HL-60 (cell line): ENCODE measurements at regions not wholly inside any gene's neighbourhood (a gene's known extent, or its start where the extent isn't known, plus 50 kb on each side); places are given as distances from the start of the nearest gene placed in this dataset.

Experiments
- DNase-seq, 2 experiments: peaks; one replicate each; pipeline ENCODE4 v3.0.0-alpha.2; 2010 to 2020; ENCODE audit warnings: low read depth in 1 of 2, low spot score in 1 of 2
- H3K27ac ChIP-seq: fragments of 250-450 bp; sonication (Bioruptor Pico); replicated peaks from 2 replicates; pipeline ENCODE4 v1.5.1; 2020; ENCODE audit warnings: mild to moderate bottlenecking, moderate library complexity
- H3K27me3 ChIP-seq: fragments of 250-450 bp; sonication (Bioruptor Pico); 2 replicates; pipeline ENCODE4 v1.5.1; 2021; ENCODE audit warnings: mild to moderate bottlenecking, moderate library complexity; ENCODE audit not compliant: insufficient read depth, poor library complexity, severe bottlenecking
- H3K4me3 ChIP-seq: replicated peaks from 2 replicates; pipeline ENCODE4 v1.5.1; 2011; ENCODE audit warnings: mild to moderate bottlenecking, control low read depth, low read length; ENCODE audit not compliant: insufficient read depth
- GABPA ChIP-seq: IDR thresholded peaks from 2 replicates; pipeline ENCODE4 v1.6.1; 2012; ENCODE audit warnings: low read depth
- POLR2AphosphoS5 ChIP-seq: IDR thresholded peaks from 2 replicates; pipeline ENCODE4 v1.6.1; 2012; ENCODE audit warnings: low read depth
- SPI1 ChIP-seq: IDR thresholded peaks from 2 replicates; pipeline ENCODE4 v1.6.1; 2012; ENCODE audit warnings: low read depth, mild to moderate bottlenecking, borderline replicate concordance
- TF ChIP-seq, protein P1 (sequence below): IDR thresholded peaks from 2 replicates; pipeline ENCODE4 v1.6.1; 2012; ENCODE audit warnings: low read depth; ENCODE audit not compliant: insufficient replicate concordance
- TF ChIP-seq, protein P2 (sequence below): IDR thresholded peaks from one replicate; pipeline ENCODE4 v1.5.1; 2011; ENCODE audit warnings: low read length, control low read depth, inconsistent platforms; ENCODE audit not compliant: insufficient read depth

DNA sequence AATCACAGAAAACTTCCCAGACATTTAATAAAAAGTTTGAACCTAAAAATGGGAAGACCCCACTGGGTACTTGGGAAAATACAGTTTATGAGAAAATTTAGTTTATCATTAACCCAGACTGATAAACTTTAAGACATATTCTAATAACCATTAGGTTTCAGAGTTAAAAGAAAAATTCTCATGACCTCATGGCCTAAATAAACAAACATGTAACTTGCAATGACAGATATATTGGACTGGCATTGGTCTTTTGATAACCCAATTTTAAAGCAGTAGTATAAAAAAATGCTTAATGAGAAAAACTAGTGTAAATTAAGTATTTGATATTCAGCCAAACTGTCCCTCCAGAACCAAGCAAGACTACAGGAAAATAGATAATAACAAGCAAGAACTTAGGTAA is 67.0 kb upstream of the ZNF804B start:
- Histone ChIP-seq H3K27ac (no peak overlapping the region), H3K27me3 (no peaks in the 10 kb centered on the region), H3K4me3 (no peak overlapping the region)
- TF ChIP-seq SPI1 (no peak), POLR2AphosphoS5 (no peak), GABPA (no peak)
- TF ChIP-seq, protein P1, sequence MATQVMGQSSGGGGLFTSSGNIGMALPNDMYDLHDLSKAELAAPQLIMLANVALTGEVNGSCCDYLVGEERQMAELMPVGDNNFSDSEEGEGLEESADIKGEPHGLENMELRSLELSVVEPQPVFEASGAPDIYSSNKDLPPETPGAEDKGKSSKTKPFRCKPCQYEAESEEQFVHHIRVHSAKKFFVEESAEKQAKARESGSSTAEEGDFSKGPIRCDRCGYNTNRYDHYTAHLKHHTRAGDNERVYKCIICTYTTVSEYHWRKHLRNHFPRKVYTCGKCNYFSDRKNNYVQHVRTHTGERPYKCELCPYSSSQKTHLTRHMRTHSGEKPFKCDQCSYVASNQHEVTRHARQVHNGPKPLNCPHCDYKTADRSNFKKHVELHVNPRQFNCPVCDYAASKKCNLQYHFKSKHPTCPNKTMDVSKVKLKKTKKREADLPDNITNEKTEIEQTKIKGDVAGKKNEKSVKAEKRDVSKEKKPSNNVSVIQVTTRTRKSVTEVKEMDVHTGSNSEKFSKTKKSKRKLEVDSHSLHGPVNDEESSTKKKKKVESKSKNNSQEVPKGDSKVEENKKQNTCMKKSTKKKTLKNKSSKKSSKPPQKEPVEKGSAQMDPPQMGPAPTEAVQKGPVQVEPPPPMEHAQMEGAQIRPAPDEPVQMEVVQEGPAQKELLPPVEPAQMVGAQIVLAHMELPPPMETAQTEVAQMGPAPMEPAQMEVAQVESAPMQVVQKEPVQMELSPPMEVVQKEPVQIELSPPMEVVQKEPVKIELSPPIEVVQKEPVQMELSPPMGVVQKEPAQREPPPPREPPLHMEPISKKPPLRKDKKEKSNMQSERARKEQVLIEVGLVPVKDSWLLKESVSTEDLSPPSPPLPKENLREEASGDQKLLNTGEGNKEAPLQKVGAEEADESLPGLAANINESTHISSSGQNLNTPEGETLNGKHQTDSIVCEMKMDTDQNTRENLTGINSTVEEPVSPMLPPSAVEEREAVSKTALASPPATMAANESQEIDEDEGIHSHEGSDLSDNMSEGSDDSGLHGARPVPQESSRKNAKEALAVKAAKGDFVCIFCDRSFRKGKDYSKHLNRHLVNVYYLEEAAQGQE, result no peak
- TF ChIP-seq, protein P2, sequence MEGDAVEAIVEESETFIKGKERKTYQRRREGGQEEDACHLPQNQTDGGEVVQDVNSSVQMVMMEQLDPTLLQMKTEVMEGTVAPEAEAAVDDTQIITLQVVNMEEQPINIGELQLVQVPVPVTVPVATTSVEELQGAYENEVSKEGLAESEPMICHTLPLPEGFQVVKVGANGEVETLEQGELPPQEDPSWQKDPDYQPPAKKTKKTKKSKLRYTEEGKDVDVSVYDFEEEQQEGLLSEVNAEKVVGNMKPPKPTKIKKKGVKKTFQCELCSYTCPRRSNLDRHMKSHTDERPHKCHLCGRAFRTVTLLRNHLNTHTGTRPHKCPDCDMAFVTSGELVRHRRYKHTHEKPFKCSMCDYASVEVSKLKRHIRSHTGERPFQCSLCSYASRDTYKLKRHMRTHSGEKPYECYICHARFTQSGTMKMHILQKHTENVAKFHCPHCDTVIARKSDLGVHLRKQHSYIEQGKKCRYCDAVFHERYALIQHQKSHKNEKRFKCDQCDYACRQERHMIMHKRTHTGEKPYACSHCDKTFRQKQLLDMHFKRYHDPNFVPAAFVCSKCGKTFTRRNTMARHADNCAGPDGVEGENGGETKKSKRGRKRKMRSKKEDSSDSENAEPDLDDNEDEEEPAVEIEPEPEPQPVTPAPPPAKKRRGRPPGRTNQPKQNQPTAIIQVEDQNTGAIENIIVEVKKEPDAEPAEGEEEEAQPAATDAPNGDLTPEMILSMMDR, result no peak
- no peak for DNase-seq

- DNase-seq, result no peak
- no peak overlapping the region for H3K4me3 ChIP-seq
- H3K27ac ChIP-seq, result no peak overlapping the region
- no peaks in the 10 kb centered on the region for H3K27me3 ChIP-seq
- TF ChIP-seq POLR2AphosphoS5, result no peak
Measured at GRCh38 chr7:88689821-88690220, 69.7 kb upstream of the ZNF804B start.

- no peak for DNase-seq
- no peaks in the 10 kb centered on the region for H3K27me3 ChIP-seq
- no peak overlapping the region for H3K27ac ChIP-seq
- H3K4me3 ChIP-seq, result no peak overlapping the region
- TF ChIP-seq, protein P2, result no peak
- TF ChIP-seq, protein P1, result no peak
- TF ChIP-seq POLR2AphosphoS5 (no peak), SPI1 (no peak), GABPA (no peak)
Measured at GRCh38 chr7:88688222-88688621, 71.3 kb upstream of the ZNF804B start.

DNA sequence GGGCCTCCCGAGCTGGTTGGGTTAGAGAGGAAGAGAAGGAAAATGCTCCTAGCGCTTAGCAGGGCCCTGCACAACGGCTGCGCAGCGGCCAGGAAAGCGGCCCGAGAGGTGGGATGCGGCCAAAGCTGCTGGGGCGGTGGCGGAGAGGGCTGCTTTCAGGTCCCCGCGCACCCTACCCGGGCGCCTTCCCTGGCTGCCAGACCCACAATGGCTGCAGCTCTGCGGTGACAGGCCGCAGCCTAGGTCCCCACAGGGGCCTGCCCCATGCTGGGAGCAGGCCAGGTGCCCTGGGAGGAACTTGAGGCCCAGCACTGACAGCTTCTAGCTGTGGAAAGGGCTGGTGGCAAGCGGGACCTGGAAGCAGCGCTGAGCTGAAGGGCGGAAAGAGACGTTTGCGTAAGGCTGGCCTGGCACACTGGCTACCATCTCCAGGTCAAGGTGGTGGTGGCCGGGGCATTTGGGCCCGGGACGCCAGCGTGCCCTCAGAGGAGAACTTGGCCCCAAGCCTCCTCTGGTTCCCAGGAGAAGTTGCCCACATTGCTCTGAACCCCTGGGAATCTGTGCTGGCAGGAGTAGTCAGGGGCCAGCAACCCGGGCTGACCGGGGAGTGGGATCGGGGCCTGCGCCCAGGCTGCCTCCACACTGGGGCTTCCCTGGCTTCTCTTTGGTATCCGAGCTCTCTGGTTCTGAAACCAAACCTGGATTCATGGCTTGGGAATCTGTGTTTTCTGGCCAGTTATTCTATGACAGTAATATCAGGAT is 72.9 kb upstream of the ZNF804B start:
- no peak for TF ChIP-seq POLR2AphosphoS5
- TF ChIP-seq GABPA, result no peak
- TF ChIP-seq, protein P1, result no peak
- DNase-seq, result no peak
- H3K27me3 ChIP-seq, result no peaks in the 10 kb centered on the region
- no peak overlapping the region for H3K4me3 ChIP-seq
- no peak overlapping the region for H3K27ac ChIP-seq
